HG03135 (cell line): ENCODE measurements at regions not wholly inside any gene's neighbourhood (a gene's known extent, or its start where the extent isn't known, plus 50 kb on each side); places are given as distances from the start of the nearest gene placed in this dataset.
A peak's percentile ranks its signal among the peaks of the same experiment; 100 is the strongest.

Source experiments
- ATAC-seq: cut with Tn5 transposase; IDR thresholded peaks from one replicate; pipeline ENCODE4 v1.9.1; 2021; ENCODE audit warnings: mild to moderate bottlenecking, moderate library complexity; ENCODE audit not compliant: unreplicated experiment

DNA sequence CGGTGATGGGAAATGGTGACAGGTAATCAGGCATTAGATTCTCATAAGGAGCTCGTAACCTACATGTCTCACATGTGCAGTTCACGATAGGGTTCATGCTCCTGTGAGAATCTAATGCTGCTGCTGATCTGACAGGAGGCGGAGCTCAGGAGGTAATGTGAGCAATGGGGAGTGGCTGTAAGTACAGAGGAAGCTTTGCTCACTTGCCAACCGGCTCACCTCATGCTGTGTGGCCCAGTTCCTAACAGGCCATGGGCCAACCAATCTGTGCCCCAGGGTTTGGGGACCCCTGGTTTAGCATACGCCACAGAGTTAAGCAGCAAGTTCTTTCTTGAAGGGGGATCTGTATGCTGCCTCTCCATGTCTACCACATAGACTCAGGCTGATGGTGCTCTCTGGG, 133.1 kb downstream of the IQUB start:
- ATAC-seq: no peak

DNA sequence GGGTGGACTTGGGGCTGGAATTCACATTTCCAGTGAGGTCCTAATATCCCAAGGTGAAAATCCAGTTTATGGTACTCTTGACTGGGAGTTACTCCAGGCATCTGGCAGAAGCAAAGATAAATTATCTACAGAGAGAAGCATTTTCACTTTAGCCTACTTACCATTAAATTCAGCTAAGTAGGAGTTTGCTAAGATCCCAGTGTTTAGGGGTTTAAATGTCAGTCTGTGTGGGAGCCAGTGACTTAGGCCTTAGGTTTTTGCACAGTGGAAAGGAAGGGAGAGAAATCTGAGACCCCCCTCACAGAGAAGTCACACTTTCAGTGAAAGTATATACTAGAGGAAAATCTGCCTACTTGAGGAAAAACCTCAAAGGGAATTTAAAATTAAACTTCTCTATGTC, 134.2 kb downstream of the IQUB start:
- no peak for ATAC-seq

DNA sequence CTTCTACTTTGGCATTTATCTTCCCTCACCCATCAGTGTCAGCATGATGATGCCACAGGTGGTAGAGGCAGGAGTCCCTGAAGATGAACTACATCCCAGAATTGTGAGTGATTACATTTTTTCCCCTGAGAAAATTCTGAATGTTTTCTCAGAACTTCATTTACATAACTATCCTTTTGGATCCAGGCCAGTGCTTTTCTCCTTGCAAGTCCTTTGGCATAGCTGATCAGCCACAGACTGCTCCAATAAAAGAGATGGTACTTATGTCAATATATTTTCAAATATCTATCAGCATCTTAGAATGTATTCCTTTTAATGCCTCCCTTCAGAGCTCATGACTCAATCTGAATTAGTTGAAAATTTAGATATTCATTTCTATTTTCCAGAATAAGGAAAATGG, 135.5 kb downstream of the IQUB start:
- no peak for ATAC-seq

- no peak for ATAC-seq
These were observed 136.6 kb downstream of the IQUB start for GRCh38 chr7:123397746-123398338.

GRCh38 chr7:123393623-123394022, 140.8 kb downstream of the IQUB start:
- no peak for ATAC-seq

GRCh38 chr7:123372368-123372767, 162.0 kb downstream of the IQUB start:
- no peak for ATAC-seq

- peak; percentile 86 for ATAC-seq
These were observed 166.8 kb downstream of the IQUB start for GRCh38 chr7:123367484-123368122.

DNA sequence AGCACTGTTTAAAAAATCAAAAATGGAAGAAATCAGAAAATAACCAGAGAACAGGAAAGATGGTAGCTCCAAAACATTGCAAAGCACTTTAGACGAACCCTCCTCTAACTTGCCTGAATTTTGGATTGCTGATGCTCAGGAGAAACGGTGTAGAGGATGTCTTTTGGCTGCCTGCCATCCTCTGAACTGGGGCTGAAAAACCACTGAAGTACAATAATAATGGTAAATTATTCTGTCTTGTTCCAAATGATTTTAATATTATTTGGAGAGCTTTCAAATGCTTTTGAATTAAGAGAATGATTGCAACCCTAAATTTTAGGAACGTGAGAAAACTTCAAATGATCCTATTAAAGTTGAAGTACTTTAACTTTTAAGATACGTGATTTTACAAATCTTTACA, 167.3 kb upstream of the SLC13A1 start:
- ATAC-seq: no peak

DNA sequence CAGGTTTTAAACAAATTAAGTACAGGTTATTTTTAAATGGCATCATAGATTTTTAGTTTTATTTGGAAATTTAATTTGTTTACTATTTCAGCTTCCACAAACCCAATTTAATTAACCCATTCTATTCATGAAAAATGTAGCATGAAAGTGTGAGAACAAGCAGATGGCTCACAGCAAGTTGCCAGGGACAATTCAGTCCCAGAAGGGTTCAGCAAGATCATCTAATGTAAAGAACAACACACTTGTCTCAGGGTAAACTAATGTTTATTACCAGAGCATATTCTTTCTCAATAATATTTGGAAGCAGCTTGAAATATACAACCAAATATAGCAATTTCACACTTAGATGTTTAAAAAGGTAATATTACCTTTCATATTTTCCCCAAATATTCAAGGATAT, 166.9 kb upstream of the SLC13A1 start:
- ATAC-seq: no peak

- no peak for ATAC-seq
These were observed 160.9 kb upstream of the SLC13A1 start for GRCh38 chr7:123360631-123361030.

DNA sequence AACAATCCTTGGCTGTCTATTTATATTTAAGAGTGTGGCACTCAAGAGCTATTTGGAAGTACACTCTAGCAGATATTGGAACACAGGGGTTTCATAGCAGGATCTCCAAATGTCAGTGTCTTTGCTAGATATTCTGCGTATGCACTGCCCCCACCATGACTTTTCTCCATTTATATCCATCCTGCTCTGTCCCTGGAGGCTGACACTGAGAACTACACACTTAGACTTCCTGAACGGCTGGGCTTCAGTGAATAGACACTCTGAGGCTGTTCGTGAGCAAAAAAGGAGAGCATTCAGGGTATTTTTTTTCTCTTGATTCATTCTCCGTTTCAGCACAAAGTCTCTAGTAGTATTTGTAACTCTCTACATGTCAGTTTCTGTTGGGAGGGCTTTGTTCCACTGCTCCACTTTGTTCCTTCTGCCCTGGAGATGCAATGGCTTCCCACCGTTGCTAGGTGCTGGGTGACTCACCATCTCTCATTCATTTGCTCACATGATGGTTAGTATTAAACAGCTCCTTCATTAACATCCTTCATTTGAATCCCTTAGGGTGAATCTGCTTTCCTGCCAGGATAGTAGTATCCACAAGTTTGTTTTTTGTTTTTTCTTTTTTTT, 155.9 kb upstream of the SLC13A1 start:
- no peak for ATAC-seq

DNA sequence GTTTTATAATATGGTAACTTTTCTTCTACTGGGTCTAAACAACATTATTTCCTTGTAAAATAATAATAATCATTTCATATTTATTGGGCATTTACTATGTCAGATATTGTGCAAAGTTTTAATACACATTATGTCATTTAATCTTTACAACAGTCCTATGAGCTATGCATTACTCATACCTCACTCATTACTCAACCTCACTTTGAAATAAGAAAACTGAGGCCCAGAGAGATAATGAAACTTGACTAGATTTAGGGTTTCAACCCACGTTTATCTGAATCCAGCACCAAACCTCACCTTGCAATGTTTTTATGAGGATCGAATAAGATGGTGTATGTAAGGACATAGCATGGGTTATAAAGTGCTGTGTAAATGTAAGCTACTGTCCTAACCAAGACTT, 153.2 kb upstream of the SLC13A1 start:
- no peak for ATAC-seq

DNA sequence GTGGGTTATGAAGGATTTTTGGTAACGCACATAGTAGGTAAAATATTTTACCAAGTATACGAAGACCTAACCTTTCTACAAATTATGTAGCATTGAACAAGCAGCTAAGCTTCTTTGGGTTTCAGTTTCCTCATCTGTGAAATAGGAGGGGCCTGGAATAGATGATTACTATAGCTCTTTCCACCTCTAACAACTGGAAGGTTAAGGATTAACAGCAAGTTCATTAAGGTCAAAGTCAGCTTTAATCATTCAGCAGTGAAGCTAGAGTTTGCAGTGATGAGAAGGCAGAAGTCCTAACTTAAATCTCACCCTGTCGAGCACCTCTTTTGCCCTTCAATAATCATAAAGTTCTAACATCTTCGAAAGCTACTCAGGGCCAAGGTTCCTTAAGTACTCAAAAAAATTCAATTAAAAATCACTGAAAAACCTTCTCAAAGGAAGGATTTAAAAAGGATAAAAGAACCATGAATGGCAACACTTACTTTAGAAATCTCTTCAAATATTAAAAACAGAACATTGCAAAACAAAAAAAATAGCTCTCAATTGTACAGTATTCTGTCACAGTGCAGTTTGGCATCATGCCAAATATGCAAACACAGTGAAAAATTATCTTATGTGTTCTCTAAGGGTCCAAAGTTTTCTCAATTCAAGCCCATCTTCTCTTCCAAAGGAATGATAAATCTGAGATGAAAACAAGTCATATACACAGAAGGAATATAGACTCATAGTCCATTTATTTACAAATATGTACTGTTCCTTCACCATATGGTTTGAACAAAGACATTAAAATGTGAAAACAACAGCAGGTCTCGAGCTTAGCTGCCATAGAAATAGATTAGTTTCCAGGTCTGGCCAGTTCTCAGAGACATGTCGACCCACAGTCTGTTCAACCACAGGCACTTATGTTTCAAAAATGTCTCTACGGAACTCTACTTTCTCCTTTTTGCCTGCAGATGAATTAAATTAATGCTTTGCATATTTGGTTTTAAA, 152.0 kb upstream of the SLC13A1 start:
- ATAC-seq: no peak

DNA sequence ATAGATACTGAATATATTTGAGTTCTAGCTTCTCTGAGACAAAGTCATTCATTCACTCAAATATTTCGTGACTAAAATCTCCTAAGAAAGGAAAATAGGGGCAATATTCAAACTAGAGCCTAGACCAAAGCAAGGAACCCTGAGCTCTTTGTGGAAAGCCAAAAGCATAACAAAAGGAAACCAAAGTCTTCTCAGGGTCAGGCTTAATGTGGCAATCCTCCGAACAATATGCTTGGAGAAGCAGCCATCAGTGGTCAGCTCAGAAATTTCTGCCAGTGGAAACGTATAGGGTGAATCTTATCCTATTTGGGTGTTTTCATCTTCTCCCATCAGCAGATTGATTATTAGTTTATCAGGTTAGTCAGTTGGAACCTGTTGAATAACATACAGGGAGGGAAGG, 151.3 kb upstream of the SLC13A1 start:
- no peak for ATAC-seq

DNA sequence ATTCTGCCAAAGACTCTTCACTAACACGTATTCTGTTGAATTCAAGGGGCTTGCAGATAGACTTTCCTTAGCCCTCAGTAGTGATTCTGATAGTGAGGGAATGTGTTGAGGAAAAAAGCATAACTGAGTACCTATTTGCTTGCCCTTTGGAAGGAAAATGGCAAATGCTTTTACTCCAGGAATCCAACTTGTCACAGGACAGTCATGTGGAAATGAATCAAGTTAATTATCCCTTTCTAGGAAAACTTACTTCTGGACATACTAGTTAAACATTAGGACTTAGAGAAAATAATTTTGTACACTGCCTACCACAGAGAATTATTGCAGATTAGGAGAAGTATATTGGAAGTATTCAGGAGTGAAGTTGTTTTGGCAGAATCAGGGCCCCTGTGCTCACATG, 148.9 kb upstream of the SLC13A1 start:
- no peak for ATAC-seq

DNA sequence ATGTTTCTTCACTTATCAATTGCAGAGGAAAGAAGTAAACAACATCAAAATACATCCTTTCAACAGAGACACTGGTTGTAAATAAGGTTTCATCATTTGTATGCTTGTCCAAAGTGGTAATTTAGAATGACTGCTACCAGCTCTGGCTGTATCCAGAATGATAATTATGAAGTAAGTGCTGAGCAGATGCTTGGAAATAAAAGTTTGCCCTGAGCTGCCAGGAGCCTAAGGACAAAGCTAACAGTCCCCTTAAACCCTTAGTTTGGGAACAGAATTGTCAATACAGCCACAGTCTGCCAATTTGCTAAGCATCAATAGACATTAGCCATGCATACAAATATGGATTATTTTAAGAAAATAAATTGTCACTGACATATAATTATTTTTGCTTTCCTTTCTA, 147.0 kb upstream of the SLC13A1 start:
- no peak for ATAC-seq

GRCh38 chr7:123343611-123344010, 143.8 kb upstream of the SLC13A1 start:
- no peak for ATAC-seq

DNA sequence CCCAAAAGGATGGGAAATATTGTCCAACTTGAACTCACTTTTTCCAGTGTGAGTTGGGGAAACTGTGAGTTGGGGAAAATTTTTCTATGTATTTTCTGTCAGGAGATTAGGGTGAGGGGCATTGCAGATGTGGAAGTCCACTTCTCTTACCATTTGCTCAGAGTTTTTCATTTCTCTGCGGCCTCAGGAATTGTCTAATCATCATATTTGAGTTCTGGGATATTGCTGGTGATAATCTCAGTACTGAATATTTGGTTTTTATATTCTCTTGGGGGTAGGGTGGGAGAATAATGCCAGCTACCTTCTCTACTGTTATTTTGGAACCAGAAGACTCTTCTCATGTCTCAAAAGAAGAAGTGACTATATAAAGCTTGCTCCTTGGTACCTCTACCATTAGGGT, 141.3 kb upstream of the SLC13A1 start:
- no peak for ATAC-seq

DNA sequence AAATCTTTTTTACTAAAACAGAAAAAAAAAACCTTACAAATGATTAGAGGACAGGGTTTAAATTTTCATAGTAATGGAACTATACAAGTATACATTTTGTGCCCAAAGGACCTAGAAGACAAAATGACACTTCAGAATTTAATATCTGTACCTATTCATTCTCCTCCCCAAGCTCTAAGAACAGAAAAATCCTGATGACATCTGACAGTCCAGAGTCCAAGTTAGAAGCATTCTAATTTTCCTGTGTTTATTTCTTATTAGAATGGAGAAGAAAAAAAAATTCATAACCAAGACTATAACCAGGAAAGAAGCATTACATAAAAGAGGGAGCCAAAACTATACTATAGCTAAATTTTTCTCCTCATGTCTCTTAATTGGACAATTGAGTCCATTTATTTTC, 138.9 kb upstream of the SLC13A1 start:
- no peak for ATAC-seq

DNA sequence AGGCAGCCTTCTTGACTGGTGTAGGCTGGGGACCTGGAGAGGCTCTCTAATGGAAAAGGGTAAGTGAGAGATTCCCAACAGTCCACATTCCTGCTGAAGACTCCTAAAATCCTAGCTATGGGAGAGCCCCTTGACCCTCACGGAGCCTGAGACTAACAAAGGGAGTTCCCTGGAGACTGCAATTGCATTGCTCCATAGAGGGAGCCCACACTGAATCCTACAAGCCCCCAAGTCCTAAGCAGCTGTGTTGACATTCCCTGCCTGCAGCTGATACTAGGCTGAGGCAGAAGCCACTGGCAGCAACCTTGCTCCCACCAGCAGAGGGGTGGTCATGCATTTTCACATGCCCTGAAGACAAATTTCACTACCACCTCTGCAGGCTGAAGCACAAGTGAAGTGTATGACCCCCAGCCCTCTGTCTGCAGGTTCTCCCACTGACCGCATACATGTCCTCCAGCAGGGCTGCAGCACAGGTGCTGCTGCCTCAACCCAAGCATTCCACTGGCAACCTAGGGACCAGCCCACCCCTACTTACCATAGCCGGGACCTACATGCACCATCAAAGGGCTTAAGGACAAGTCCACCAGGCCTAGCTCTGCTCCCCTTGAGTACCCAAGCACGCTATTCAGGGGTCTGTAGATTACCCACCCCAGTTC, 130.3 kb upstream of the SLC13A1 start:
- ATAC-seq: no peak

DNA sequence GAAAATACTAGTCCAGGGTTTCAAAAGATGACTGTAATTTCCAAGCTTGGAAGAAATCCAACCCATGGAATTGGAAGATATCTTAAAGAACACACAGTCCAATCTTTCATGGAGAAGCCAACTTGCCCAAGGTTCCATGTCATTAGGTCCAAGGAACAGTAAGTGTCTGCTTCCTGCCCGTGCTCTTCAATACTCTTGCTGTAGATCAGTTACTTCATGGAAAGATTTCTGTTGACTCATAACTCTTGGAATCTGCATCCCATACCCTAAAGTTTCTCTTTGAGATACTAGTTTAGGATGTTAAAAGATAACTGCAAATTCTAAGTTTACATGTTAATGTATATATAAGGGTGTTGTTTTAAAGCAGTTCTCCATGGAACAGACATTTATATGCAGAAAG, 127.9 kb upstream of the SLC13A1 start:
- no peak for ATAC-seq
